ENCODE measurements at regions not wholly inside any gene's neighbourhood (a gene's known extent, or its start where the extent isn't known, plus 50 kb on each side); places are given as distances from the start of the nearest gene placed in this dataset.

DNA sequence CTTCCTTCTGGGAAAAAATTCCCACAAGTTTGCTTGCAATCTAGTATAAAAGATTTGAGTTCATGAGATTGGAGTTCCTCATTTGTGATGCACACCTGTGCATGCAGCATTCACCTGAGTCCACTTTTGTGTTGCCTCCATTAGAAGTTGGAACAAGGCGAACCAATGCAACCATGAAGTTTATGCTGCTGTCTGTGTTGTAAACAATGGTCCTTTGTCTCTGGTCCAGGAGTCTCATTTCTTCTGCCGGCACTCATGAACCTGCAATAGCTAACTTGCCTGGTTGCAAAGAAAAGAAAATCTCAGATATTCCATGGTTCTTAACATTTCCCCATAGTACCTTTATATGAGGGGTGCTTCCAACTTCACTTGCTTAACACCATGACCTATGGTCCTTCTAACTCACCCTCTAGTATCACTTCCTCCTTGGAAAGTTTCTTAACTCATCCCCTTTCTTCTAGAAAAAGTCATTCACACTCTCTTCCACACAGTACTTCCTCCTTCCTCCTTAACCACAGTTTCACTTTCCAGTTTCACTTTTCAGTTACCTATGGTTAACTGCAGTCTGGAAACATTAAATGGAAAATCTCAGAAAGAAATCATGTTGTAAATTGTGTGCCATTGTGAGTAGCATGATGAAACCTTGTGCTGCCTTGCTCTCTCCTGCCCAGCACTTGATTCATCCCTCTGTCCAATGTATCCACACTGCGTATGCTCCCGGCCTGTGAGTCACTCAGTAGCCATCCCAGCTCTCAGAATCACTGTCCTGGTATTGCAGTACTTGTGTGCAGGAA, 128.8 kb upstream of the TRIB2 start:
- intact Hi-C loops (cut with DNase I): no loop called here
- ATAC-seq (peak; percentile 93), DNase-seq (no peak)
- Histone ChIP-seq H3K27ac (peak overlapping the region; percentile 61), H3K4me3 (no peak overlapping the region), H3K9me3 (no peaks in the 10 kb centered on the region), H3K27me3 (no peaks in the 10 kb centered on the region), H3K36me3 (no peaks in the 10 kb centered on the region), H3K4me1 (peaks cover 4% of the 10 kb centered on the region)
- TF ChIP-seq, protein P1, sequence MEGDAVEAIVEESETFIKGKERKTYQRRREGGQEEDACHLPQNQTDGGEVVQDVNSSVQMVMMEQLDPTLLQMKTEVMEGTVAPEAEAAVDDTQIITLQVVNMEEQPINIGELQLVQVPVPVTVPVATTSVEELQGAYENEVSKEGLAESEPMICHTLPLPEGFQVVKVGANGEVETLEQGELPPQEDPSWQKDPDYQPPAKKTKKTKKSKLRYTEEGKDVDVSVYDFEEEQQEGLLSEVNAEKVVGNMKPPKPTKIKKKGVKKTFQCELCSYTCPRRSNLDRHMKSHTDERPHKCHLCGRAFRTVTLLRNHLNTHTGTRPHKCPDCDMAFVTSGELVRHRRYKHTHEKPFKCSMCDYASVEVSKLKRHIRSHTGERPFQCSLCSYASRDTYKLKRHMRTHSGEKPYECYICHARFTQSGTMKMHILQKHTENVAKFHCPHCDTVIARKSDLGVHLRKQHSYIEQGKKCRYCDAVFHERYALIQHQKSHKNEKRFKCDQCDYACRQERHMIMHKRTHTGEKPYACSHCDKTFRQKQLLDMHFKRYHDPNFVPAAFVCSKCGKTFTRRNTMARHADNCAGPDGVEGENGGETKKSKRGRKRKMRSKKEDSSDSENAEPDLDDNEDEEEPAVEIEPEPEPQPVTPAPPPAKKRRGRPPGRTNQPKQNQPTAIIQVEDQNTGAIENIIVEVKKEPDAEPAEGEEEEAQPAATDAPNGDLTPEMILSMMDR (IDR thresholded peaks at IDR 0.05): no peak

DNA sequence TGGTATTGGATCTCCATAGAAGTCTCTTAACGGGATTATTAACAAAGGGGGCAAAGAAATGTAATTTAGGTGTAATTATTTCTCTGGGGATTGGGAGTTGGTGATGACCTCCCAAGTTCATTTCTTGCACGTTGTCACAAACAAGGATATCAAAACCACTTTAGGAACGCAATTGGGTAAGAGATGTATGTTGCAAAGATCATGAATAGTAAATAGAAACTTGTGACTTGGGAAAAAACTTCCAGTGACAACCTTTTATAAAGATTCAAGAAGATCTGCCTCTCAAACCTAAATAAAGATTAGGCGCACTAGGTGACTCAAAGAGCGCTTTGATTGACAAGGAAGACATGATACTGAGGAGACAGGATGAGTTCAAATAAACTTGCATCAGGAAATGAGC, 127.8 kb upstream of the TRIB2 start:
- Histone ChIP-seq H3K27me3 (no peaks in the 10 kb centered on the region), H3K4me3 (no peak overlapping the region), H3K27ac (no peak overlapping the region), H3K36me3 (no peaks in the 10 kb centered on the region), H3K9me3 (no peaks in the 10 kb centered on the region), H3K4me1 (peaks cover 4% of the 10 kb centered on the region)
- DNase-seq (no peak), ATAC-seq (no peak)
- TF ChIP-seq, protein P1 (IDR thresholded peaks at IDR 0.05): no peak
- intact Hi-C loops (cut with DNase I): no loop called here

DNA sequence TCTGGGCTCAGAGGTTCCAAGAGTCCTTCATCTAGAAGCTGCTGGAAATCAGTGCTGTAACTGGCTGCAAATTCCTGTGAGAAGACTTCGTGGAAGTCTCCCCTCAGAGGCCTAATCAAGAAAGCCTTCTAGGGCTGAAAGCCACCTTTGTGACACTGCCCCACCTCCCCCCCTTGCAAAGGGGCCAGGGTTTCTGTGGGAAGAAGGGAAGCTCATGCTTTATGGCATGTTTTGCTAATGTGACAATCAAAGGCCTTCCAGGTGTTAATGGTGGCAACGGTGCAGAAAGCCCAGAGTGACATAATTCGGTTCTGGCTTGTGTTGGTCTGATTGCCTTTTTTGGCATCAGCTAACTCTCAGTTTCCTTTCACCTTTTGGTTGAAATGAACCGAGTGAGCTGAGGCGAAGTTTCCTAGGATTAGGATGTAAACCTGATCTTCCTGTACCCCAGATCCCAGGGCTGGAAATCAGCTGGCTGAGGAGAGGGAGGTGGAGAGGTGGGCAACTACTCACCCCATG, 126.9 kb upstream of the TRIB2 start:
- intact Hi-C loops (cut with DNase I): no loop called here
- H3K4me3 ChIP-seq: no peak overlapping the region
- no peaks in the 10 kb centered on the region for H3K9me3 ChIP-seq
- TF ChIP-seq, protein P1 (IDR thresholded peaks at IDR 0.05): no peak
- H3K36me3 ChIP-seq: no peaks in the 10 kb centered on the region
- H3K27me3 ChIP-seq: no peaks in the 10 kb centered on the region
- no peak for ATAC-seq
- no peak for DNase-seq
- peaks cover 4% of the 10 kb centered on the region for H3K4me1 ChIP-seq
- H3K27ac ChIP-seq: no peak overlapping the region

DNA sequence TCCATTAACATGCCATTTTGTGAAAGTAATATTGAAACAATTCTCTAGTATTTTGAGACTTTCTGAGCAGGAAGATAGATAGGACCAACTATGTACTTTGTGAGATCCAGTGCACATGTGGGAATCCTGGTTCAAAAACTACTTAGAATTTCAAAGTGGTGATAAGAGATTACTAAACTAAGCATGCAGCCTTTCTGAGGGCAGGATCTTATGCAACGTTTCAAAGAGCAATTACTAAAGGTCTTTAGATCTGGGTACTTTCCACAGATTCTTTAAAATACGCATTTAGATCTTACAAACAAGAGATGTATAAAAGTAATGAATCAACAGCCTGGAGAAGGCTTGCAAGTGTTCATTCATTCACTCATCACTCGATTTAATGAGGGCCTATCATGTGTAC, 124.4 kb upstream of the TRIB2 start:
- DNase-seq (no peak), ATAC-seq (no peak)
- Histone ChIP-seq H3K27me3 (no peaks in the 10 kb centered on the region), H3K4me3 (no peak overlapping the region), H3K27ac (no peak overlapping the region), H3K36me3 (no peaks in the 10 kb centered on the region), H3K9me3 (no peaks in the 10 kb centered on the region), H3K4me1 (peaks cover 4% of the 10 kb centered on the region)
- intact Hi-C loops (cut with DNase I): no loop called here
- TF ChIP-seq, protein P1 (IDR thresholded peaks at IDR 0.05): no peak

DNA sequence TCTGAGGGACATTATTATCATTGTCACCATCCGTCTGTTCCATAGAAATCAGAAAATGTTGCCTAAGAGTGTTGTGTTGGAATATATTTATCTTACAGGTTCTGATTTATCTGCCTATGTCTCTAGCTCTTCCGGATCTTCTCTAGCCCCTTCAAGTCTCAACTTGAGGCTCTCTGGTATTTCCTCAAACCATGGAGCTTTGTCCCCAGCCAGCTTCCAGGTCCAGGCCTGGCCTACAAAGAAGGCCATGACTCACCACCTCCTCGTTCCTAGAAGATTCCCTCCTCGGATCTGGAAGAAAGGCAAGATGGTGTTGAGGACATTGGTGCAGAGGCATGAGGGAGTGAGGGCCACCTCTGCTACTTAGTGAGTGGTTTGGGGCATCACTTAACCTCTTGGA, 122.1 kb upstream of the TRIB2 start:
- no peaks in the 10 kb centered on the region for H3K27me3 ChIP-seq
- no peaks in the 10 kb centered on the region for H3K9me3 ChIP-seq
- H3K4me1 ChIP-seq: no peaks in the 10 kb centered on the region
- no peaks in the 10 kb centered on the region for H3K36me3 ChIP-seq
- H3K27ac ChIP-seq: no peak overlapping the region
- ATAC-seq (no peak), DNase-seq (no peak)
- intact Hi-C loops (cut with DNase I): no loop called here
- H3K4me3 ChIP-seq: no peak overlapping the region
- TF ChIP-seq, protein P1 (IDR thresholded peaks at IDR 0.05): no peak
